ENCODE measurements at regions not wholly inside any gene's neighbourhood (a gene's known extent, or its start where the extent isn't known, plus 50 kb on each side); places are given as distances from the start of the nearest gene placed in this dataset.

DNA sequence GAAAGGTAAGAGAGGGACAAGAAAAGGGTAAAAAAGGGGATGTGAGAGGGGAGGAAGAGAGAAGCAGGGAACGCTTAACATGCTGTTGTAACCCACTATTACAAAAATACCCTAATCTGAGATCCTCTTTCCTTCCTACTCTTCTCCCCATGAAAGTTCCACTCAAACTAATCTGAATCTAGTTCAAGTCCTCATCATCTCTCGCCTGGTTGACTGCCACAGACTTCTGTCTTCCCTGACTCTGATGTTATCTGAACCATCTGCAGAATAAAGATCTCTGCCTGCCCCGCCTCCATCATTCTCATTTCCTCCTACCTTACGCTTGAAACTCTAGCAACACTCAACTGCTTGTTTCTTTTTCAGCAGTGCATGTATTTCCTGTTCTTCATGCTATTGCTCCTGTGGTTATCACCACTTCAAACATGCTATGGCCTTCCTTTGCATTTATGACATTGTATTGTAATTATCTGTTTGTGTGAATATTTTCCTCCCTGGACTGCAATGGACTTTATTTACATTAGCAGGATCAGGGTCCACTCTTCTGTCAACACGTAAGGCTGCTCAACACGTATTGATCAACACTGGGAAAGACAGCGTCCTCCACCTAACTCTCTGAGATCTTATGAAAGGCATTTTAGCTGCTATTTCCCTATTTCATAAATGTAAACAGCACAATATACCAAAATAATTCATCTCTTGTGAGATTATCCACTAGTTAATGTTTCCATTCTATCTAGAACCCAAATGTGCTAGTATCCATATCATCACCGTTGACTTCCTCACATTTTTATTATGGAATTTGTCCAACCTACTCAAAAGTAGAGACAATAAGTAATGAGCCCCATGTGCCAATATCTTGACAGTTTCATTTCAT, 215.5 kb upstream of the USP25 start:
- no CpG with 5 or more reads among the region's 8 CpGs for WGBS (ENCODE audit: extremely low coverage, insufficient read length, low lambda C conversion rate)

More for the DNA sequence above, 215.5 kb upstream of the USP25 start:
- Histone ChIP-seq H4K5ac (ENCODE audit: insufficient read length, low read depth, low read length) (no peak overlapping the region), H2BK120ac (ENCODE audit: low read depth, low read length, poor library complexity, severe bottlenecking) (no peak overlapping the region), H3K14ac (ENCODE audit: insufficient read depth, low read length) (no peak overlapping the region), H3K27ac (ENCODE audit: insufficient read length, low read depth, low read length) (no peak overlapping the region), H2BK15ac (ENCODE audit: low read depth, low read length) (no peak overlapping the region), H2BK20ac (ENCODE audit: low read depth, low read length, poor library complexity, severe bottlenecking) (no peak overlapping the region), H3K23me2 (ENCODE audit: insufficient read length, low read depth, low read length, poor library complexity, severe bottlenecking) (no peaks in the 10 kb centered on the region), H3K23ac (ENCODE audit: insufficient read length, low read depth, low read length) (no peak overlapping the region), H3K79me2 (ENCODE audit: insufficient read depth, low read length) (no peaks in the 10 kb centered on the region), H3K9ac (ENCODE audit: extremely low read depth, insufficient read length, low read length) (no peak overlapping the region), H2AK5ac (ENCODE audit: insufficient read length, low read length) (no peak overlapping the region), H3K4me2 (ENCODE audit: insufficient read depth, insufficient read length, low read length) (no peak overlapping the region), H4K20me1 (ENCODE audit: control insufficient read depth, insufficient read depth, insufficient read length) (no peaks in the 10 kb centered on the region), H2BK5ac (ENCODE audit: insufficient read length, low read length) (no peak overlapping the region), H3K79me1 (ENCODE audit: insufficient read depth, low read depth, low read length, poor library complexity, severe bottlenecking) (no peaks in the 10 kb centered on the region), H3K4me1 (ENCODE audit: insufficient read depth, low read length) (no peaks in the 10 kb centered on the region), H3K9me3 (ENCODE audit: control insufficient read depth, low read depth, low read length) (no peaks in the 10 kb centered on the region), H4K8ac (replicated peaks; ENCODE audit: insufficient read length, low read depth, low read length) (no peak overlapping the region), H2BK12ac (ENCODE audit: insufficient read length, low read depth, low read length) (no peak overlapping the region), H3K27me3 (ENCODE audit: insufficient read depth, low read length) (no peaks in the 10 kb centered on the region), H3K56ac (ENCODE audit: insufficient read length, low read depth, low read length) (no peak overlapping the region), H3K18ac (ENCODE audit: insufficient read length, low read depth, low read length) (no peak overlapping the region), H3T11ph (ENCODE audit: low read length) (no peak overlapping the region), H3K4ac (ENCODE audit: low read depth, low read length) (no peak overlapping the region), H2AFZ (ENCODE audit: low read length) (no peak overlapping the region), H4K91ac (ENCODE audit: insufficient read length, low read depth, low read length) (no peak overlapping the region)
- DNase-seq: no peak
- H3K9me3 Mint-ChIP-seq: no peaks in the 10 kb centered on the region
- no peak overlapping the region; a peak in 1 of 7 replicates for H3K27ac Mint-ChIP-seq
- H3K27me3 Mint-ChIP-seq (ENCODE audit: low read depth): no peaks in the 10 kb centered on the region
- TF ChIP-seq CTCF (conservative IDR thresholded peaks at IDR 0.05): no peak
- peaks cover 0 to 1% (median 0%) of the 10 kb centered on the region in 3 experiments; a peak in 1 of 7 replicates for H3K36me3 Mint-ChIP-seq (ENCODE audit: insufficient read depth in 1 of 3, low read depth in 3 of 3)
- H3K4me1 Mint-ChIP-seq: peaks cover 4 to 5% of the 10 kb centered on the region in 2 experiments
- H3K4me3 Mint-ChIP-seq: no peak overlapping the region; a peak in 1 of 5 replicates
